ENCODE measurements at regions not wholly inside any gene's neighbourhood (a gene's known extent, or its start where the extent isn't known, plus 50 kb on each side); places are given as distances from the start of the nearest gene placed in this dataset.

- no peak for TF ChIP-seq MAX (IDR thresholded peaks at IDR 0.05; ENCODE audit: low read depth)
- no peak for TF ChIP-seq REST (IDR thresholded peaks at IDR 0.05; ENCODE audit: low read depth, low read length)
- TF ChIP-seq PBX3 (IDR thresholded peaks at IDR 0.05), result no peak
- TF ChIP-seq CTCF (IDR thresholded peaks at IDR 0.05), result no peak
- no peak for TF ChIP-seq POLR2AphosphoS5 (IDR thresholded peaks at IDR 0.05; ENCODE audit: low read depth, low read length)
- TF ChIP-seq EP300 (IDR thresholded peaks at IDR 0.05; ENCODE audit: borderline replicate concordance in 1 of 2, low read depth in 1 of 2, low read length in 1 of 2), result no peak
- TF ChIP-seq TCF12 (IDR thresholded peaks at IDR 0.05), result no peak
- TF ChIP-seq JUND (IDR thresholded peaks at IDR 0.05), result no peak
- no peak for TF ChIP-seq NFIC (IDR thresholded peaks at IDR 0.05; ENCODE audit: borderline replicate concordance)
Measured at GRCh38 chrX:13201605-13202219, 118.1 kb downstream of the ATXN3L start.
